SK-N-SH treated with all-trans-retinoic acid at 6 μM for 48 hours (cell line): ENCODE measurements at regions not wholly inside any gene's neighbourhood (a gene's known extent, or its start where the extent isn't known, plus 50 kb on each side); places are given as distances from the start of the nearest gene placed in this dataset.

Experiments
- ATAC-seq: fragments of 200-7000 bp; cut with Tn5 transposase; 3 replicates; pipeline ENCODE4 v1.9.1; 2020; ENCODE audit warnings: mild to moderate bottlenecking, moderate library complexity
- ARNTL ChIP-seq: fragments of 450-650 bp; formaldehyde crosslinking; IDR thresholded peaks from 2 replicates; pipeline ENCODE4 v1.5.0; 2020; ENCODE audit warnings: low read depth, mild to moderate bottlenecking, moderate library complexity, borderline replicate concordance
- BACH2 ChIP-seq: fragments of 250-450 bp; sonication (Bioruptor Pico); IDR thresholded peaks from 2 replicates; pipeline ENCODE4 v1.9.0; 2021; ENCODE audit warnings: mild to moderate bottlenecking, borderline replicate concordance
- CSDC2 ChIP-seq: fragments of 250-450 bp; sonication (Bioruptor Pico); IDR thresholded peaks from 2 replicates; pipeline ENCODE4 v1.5.0; 2020; ENCODE audit warnings: mild to moderate bottlenecking, moderate library complexity
- ESRRG ChIP-seq: fragments of 250-450 bp; sonication (Bioruptor Pico); IDR thresholded peaks from 2 replicates; pipeline ENCODE4 v1.6.1; 2021; ENCODE audit warnings: mild to moderate bottlenecking
- ISL1 ChIP-seq: fragments of 250-450 bp; sonication (Bioruptor Pico); IDR thresholded peaks from 2 replicates; pipeline ENCODE4 v2.1.2; 2022; ENCODE audit warnings: mild to moderate bottlenecking, moderate library complexity
- OSR1 ChIP-seq: fragments of 250-450 bp; sonication (Bioruptor Pico); IDR thresholded peaks from 2 replicates; pipeline ENCODE4 v1.8.0; 2022; ENCODE audit warnings: moderate library complexity, mild to moderate bottlenecking, inconsistent platforms
- RARB ChIP-seq: fragments of 250-450 bp; sonication (Bioruptor Pico); IDR thresholded peaks from 2 replicates; pipeline ENCODE4 v1.8.0; 2021; ENCODE audit warnings: mild to moderate bottlenecking, moderate library complexity
- SNAI2 ChIP-seq: fragments of 250-450 bp; sonication (Bioruptor Pico); IDR thresholded peaks from 2 replicates; pipeline ENCODE4 v1.5.0; 2020; ENCODE audit warnings: mild to moderate bottlenecking, moderate library complexity
- TCF4 ChIP-seq: fragments of 250-450 bp; sonication (Bioruptor Pico); IDR thresholded peaks from 2 replicates; pipeline ENCODE4 v1.8.0; 2021; ENCODE audit warnings: mild to moderate bottlenecking, moderate library complexity, borderline replicate concordance
- TOX ChIP-seq: fragments of 250-450 bp; sonication (Bioruptor Pico); IDR thresholded peaks from 2 replicates; pipeline ENCODE4 v1.8.0; 2021; ENCODE audit warnings: mild to moderate bottlenecking, moderate library complexity, borderline replicate concordance
- ZC3H10 ChIP-seq: fragments of 250-450 bp; sonication (Bioruptor Pico); IDR thresholded peaks from 2 replicates; pipeline ENCODE4 v1.5.1; 2021; ENCODE audit warnings: mild to moderate bottlenecking, moderate library complexity
- ZFP3 ChIP-seq: fragments of 250-450 bp; sonication (Bioruptor Pico); IDR thresholded peaks from 2 replicates; pipeline ENCODE4 v1.5.0; 2020; ENCODE audit warnings: mild to moderate bottlenecking, moderate library complexity
- ZFP30 ChIP-seq: fragments of 450-650 bp; formaldehyde crosslinking; IDR thresholded peaks from 2 replicates; pipeline ENCODE4 v1.5.0; 2022; ENCODE audit warnings: mild to moderate bottlenecking, moderate library complexity
- ZNF565 ChIP-seq: fragments of 450-650 bp; formaldehyde crosslinking; conservative IDR thresholded peaks from 2 replicates; pipeline ENCODE4 v1.5.0; 2020; ENCODE audit warnings: low read depth, mild to moderate bottlenecking, moderate library complexity
- ZNF8 ChIP-seq: fragments of 450-650 bp; formaldehyde crosslinking; IDR thresholded peaks from 2 replicates; pipeline ENCODE4 v1.5.0; 2020; ENCODE audit warnings: mild to moderate bottlenecking, moderate library complexity
- TF ChIP-seq, protein P1 (sequence below): fragments of 250-450 bp; sonication (Bioruptor Pico); IDR thresholded peaks from 2 replicates; pipeline ENCODE4 v1.8.0; 2020; ENCODE audit warnings: mild to moderate bottlenecking, moderate library complexity, borderline replicate concordance
- TF ChIP-seq, protein P2 (sequence below): fragments of 250-450 bp; sonication (Bioruptor Pico); IDR thresholded peaks from 2 replicates; pipeline ENCODE4 v1.8.0; 2021; ENCODE audit warnings: low read depth, mild to moderate bottlenecking, moderate library complexity, borderline replicate concordance
- TF ChIP-seq, protein P3 (sequence below): fragments of 250-450 bp; sonication (Bioruptor Pico); IDR thresholded peaks from 2 replicates; pipeline ENCODE4 v1.5.0; 2020; ENCODE audit warnings: mild to moderate bottlenecking, moderate library complexity
- TF ChIP-seq, protein P4 (sequence below): fragments of 250-450 bp; sonication (Bioruptor Pico); IDR thresholded peaks from 2 replicates; pipeline ENCODE4 v1.5.1; 2020; ENCODE audit warnings: low read depth, mild to moderate bottlenecking, moderate library complexity
- TF ChIP-seq, protein P5 (sequence below): fragments of 250-450 bp; sonication (Bioruptor Pico); IDR thresholded peaks from 2 replicates; pipeline ENCODE4 v1.5.1; 2021; ENCODE audit warnings: mild to moderate bottlenecking, moderate library complexity

DNA sequence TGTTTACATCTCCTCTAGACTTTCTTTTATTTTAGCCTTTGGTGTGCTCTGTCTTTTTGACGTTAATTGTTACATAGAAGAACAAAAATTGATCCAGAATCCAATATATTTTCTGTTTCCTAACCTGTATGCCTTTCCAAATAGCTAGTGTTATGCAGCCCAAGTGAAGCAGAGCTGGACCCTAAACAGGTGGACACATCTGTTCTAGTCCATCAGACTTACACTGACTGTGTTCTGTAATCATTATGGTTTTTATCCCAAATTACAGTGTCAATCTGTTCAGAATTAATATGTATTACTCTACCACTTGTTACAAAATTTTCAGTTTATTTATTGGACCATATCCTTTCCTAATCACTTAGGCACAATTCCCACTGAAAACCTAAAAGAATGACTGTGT lies 176.8 kb upstream of the FOXG1 start:
- TF ChIP-seq, protein P1, sequence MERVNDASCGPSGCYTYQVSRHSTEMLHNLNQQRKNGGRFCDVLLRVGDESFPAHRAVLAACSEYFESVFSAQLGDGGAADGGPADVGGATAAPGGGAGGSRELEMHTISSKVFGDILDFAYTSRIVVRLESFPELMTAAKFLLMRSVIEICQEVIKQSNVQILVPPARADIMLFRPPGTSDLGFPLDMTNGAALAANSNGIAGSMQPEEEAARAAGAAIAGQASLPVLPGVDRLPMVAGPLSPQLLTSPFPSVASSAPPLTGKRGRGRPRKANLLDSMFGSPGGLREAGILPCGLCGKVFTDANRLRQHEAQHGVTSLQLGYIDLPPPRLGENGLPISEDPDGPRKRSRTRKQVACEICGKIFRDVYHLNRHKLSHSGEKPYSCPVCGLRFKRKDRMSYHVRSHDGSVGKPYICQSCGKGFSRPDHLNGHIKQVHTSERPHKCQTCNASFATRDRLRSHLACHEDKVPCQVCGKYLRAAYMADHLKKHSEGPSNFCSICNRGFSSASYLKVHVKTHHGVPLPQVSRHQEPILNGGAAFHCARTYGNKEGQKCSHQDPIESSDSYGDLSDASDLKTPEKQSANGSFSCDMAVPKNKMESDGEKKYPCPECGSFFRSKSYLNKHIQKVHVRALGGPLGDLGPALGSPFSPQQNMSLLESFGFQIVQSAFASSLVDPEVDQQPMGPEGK (CRISPR knock-in tag), result no peak
- TF ChIP-seq, protein P2, sequence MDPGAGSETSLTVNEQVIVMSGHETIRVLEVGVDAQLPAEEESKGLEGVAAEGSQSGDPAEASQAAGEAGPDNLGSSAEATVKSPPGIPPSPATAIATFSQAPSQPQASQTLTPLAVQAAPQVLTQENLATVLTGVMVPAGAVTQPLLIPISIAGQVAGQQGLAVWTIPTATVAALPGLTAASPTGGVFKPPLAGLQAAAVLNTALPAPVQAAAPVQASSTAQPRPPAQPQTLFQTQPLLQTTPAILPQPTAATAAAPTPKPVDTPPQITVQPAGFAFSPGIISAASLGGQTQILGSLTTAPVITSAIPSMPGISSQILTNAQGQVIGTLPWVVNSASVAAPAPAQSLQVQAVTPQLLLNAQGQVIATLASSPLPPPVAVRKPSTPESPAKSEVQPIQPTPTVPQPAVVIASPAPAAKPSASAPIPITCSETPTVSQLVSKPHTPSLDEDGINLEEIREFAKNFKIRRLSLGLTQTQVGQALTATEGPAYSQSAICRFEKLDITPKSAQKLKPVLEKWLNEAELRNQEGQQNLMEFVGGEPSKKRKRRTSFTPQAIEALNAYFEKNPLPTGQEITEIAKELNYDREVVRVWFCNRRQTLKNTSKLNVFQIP (CRISPR knock-in tag), result no peak
- TF ChIP-seq TOX (CRISPR knock-in tag) (no peak), OSR1 (CRISPR knock-in tag) (no peak), SNAI2 (CRISPR knock-in tag) (no peak), ISL1 (CRISPR knock-in tag) (no peak), ESRRG (CRISPR knock-in tag) (no peak), ZNF8 (CRISPR knock-in tag) (no peak), ZFP3 (CRISPR knock-in tag) (no peak), RARB (CRISPR knock-in tag) (no peak), ZC3H10 (CRISPR knock-in tag) (no peak), CSDC2 (CRISPR knock-in tag) (no peak), TCF4 (CRISPR knock-in tag) (no peak), ZNF565 (CRISPR knock-in tag) (no peak), BACH2 (CRISPR knock-in tag) (no peak), ARNTL (no peak), ZFP30 (no peak)
- TF ChIP-seq, protein P3, sequence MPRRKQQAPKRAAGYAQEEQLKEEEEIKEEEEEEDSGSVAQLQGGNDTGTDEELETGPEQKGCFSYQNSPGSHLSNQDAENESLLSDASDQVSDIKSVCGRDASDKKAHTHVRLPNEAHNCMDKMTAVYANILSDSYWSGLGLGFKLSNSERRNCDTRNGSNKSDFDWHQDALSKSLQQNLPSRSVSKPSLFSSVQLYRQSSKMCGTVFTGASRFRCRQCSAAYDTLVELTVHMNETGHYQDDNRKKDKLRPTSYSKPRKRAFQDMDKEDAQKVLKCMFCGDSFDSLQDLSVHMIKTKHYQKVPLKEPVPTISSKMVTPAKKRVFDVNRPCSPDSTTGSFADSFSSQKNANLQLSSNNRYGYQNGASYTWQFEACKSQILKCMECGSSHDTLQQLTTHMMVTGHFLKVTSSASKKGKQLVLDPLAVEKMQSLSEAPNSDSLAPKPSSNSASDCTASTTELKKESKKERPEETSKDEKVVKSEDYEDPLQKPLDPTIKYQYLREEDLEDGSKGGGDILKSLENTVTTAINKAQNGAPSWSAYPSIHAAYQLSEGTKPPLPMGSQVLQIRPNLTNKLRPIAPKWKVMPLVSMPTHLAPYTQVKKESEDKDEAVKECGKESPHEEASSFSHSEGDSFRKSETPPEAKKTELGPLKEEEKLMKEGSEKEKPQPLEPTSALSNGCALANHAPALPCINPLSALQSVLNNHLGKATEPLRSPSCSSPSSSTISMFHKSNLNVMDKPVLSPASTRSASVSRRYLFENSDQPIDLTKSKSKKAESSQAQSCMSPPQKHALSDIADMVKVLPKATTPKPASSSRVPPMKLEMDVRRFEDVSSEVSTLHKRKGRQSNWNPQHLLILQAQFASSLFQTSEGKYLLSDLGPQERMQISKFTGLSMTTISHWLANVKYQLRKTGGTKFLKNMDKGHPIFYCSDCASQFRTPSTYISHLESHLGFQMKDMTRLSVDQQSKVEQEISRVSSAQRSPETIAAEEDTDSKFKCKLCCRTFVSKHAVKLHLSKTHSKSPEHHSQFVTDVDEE (CRISPR knock-in tag), result no peak
- TF ChIP-seq, protein P4, sequence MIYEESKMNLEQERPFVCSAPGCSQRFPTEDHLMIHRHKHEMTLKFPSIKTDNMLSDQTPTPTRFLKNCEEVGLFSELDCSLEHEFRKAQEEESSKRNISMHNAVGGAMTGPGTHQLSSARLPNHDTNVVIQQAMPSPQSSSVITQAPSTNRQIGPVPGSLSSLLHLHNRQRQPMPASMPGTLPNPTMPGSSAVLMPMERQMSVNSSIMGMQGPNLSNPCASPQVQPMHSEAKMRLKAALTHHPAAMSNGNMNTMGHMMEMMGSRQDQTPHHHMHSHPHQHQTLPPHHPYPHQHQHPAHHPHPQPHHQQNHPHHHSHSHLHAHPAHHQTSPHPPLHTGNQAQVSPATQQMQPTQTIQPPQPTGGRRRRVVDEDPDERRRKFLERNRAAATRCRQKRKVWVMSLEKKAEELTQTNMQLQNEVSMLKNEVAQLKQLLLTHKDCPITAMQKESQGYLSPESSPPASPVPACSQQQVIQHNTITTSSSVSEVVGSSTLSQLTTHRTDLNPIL (CRISPR knock-in tag), result no peak
- TF ChIP-seq, protein P5, sequence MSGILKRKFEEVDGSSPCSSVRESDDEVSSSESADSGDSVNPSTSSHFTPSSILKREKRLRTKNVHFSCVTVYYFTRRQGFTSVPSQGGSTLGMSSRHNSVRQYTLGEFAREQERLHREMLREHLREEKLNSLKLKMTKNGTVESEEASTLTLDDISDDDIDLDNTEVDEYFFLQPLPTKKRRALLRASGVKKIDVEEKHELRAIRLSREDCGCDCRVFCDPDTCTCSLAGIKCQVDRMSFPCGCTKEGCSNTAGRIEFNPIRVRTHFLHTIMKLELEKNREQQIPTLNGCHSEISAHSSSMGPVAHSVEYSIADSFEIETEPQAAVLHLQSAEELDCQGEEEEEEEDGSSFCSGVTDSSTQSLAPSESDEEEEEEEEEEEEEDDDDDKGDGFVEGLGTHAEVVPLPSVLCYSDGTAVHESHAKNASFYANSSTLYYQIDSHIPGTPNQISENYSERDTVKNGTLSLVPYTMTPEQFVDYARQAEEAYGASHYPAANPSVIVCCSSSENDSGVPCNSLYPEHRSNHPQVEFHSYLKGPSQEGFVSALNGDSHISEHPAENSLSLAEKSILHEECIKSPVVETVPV, result no peak

DNA sequence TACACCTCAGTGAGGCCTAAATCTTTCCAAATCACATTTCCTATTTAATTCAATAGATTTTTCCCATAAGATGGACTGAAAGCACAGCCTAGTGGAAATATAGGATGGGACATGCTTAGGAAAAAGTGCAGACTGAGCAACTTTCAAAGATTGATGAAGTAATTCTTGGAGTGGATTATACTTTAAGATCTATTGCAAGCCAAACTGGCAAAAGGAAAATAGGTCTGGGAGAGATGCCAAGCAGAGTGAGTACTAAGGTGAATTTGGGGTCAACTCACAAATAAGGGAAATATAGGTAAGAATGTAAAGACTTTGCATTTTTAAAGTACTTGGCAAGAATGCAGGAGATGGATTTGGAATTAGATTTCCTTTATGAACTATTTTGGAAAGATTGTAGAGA lies 170.2 kb upstream of the FOXG1 start:
- TF ChIP-seq, protein P3 (CRISPR knock-in tag), result no peak
- TF ChIP-seq TCF4 (CRISPR knock-in tag) (no peak), ISL1 (CRISPR knock-in tag) (no peak), OSR1 (CRISPR knock-in tag) (no peak)
- TF ChIP-seq, protein P1 (CRISPR knock-in tag), result no peak
- ATAC-seq, result no peak

More for the DNA sequence above, 176.8 kb upstream of the FOXG1 start:
- ATAC-seq, result no peak
